ENCODE measurements at regions not wholly inside any gene's neighbourhood (a gene's known extent, or its start where the extent isn't known, plus 50 kb on each side); places are given as distances from the start of the nearest gene placed in this dataset.

- ATAC-seq (ENCODE audit: insufficient number of reproducible peaks, low FRiP score, low read depth) (no peak), DNase-seq (ENCODE audit: low spot score) (no peak)
- Histone ChIP-seq H3K27me3 (replicated peaks; ENCODE audit: insufficient read depth) (no peaks in the 10 kb centered on the region), H3K4me1 (ENCODE audit: control insufficient read depth in 1 of 2, low read depth in 2 of 2) (no peaks in the 10 kb centered on the region), H3K36me3 (no peaks in the 10 kb centered on the region), H3K4me3 (no peak overlapping the region), H3K27ac (no peak overlapping the region), H3K9me3 (no peaks in the 10 kb centered on the region)
- TF ChIP-seq CTCF (IDR thresholded peaks at IDR 0.05) = no peak
Measured at GRCh38 chrX:122816288-122816687, 367.8 kb upstream of the GRIA3 start.

- ATAC-seq (ENCODE audit: insufficient number of reproducible peaks, low FRiP score, low read depth) (no peak), DNase-seq (ENCODE audit: low spot score) (no peak)
- Histone ChIP-seq H3K9me3 (no peaks in the 10 kb centered on the region), H3K27me3 (replicated peaks; ENCODE audit: insufficient read depth) (no peaks in the 10 kb centered on the region), H3K4me3 (no peak overlapping the region), H3K4me1 (ENCODE audit: control insufficient read depth in 1 of 2, low read depth in 2 of 2) (no peaks in the 10 kb centered on the region), H3K36me3 (no peaks in the 10 kb centered on the region), H3K27ac (no peak overlapping the region)
- TF ChIP-seq CTCF (IDR thresholded peaks at IDR 0.05) = no peak
Measured at GRCh38 chrX:122817321-122817955, 366.6 kb upstream of the GRIA3 start.

- no peak for TF ChIP-seq CTCF (IDR thresholded peaks at IDR 0.05)
- Histone ChIP-seq H3K4me1 (ENCODE audit: control insufficient read depth in 1 of 2, low read depth in 2 of 2) (no peaks in the 10 kb centered on the region), H3K27ac (no peak overlapping the region), H3K27me3 (replicated peaks; ENCODE audit: insufficient read depth) (no peaks in the 10 kb centered on the region), H3K4me3 (no peak overlapping the region), H3K9me3 (no peaks in the 10 kb centered on the region), H3K36me3 (no peaks in the 10 kb centered on the region)
- no peak for DNase-seq (ENCODE audit: low spot score)
- no peak for ATAC-seq (ENCODE audit: insufficient number of reproducible peaks, low FRiP score, low read depth)
Measured at GRCh38 chrX:122818068-122818467, 366.0 kb upstream of the GRIA3 start.

- no peaks in the 10 kb centered on the region for H3K4me1 ChIP-seq (ENCODE audit: control insufficient read depth in 1 of 2, low read depth in 2 of 2)
Measured at GRCh38 chrX:122833230-122833629, 350.8 kb upstream of the GRIA3 start.

GRCh38 chrX:122835886-122836285, 348.2 kb upstream of the GRIA3 start:
- no peaks in the 10 kb centered on the region for H3K9me3 ChIP-seq
- ATAC-seq (ENCODE audit: insufficient number of reproducible peaks, low FRiP score, low read depth) (no peak), DNase-seq (ENCODE audit: low spot score) (no peak)

More at GRCh38 chrX:122833230-122833629, 350.8 kb upstream of the GRIA3 start:
- H3K27ac ChIP-seq = no peak overlapping the region
- DNase-seq (ENCODE audit: low spot score) = no peak
- H3K27me3 ChIP-seq (replicated peaks; ENCODE audit: insufficient read depth) = no peaks in the 10 kb centered on the region
- H3K4me3 ChIP-seq = no peak overlapping the region
- no peak for TF ChIP-seq CTCF (IDR thresholded peaks at IDR 0.05)
- ATAC-seq (ENCODE audit: insufficient number of reproducible peaks, low FRiP score, low read depth) = no peak
- no peaks in the 10 kb centered on the region for H3K36me3 ChIP-seq
- H3K9me3 ChIP-seq = no peaks in the 10 kb centered on the region

More at GRCh38 chrX:122835886-122836285, 348.2 kb upstream of the GRIA3 start:
- Histone ChIP-seq H3K27me3 (replicated peaks; ENCODE audit: insufficient read depth) (no peaks in the 10 kb centered on the region), H3K27ac (no peak overlapping the region), H3K4me1 (ENCODE audit: control insufficient read depth in 1 of 2, low read depth in 2 of 2) (no peaks in the 10 kb centered on the region), H3K4me3 (no peak overlapping the region), H3K36me3 (no peaks in the 10 kb centered on the region)
- TF ChIP-seq CTCF (IDR thresholded peaks at IDR 0.05) = no peak
